Heart left ventricle (tissue), 16 donors: ENCODE measurements at regions not wholly inside any gene's neighbourhood (a gene's known extent, or its start where the extent isn't known, plus 50 kb on each side); places are given as distances from the start of the nearest gene placed in this dataset.

Source experiments
- ATAC-seq, 4 donors: fragments of 200-7000 bp; cut with Tn5 transposase; one replicate each; pipeline ENCODE4 v1.9.1; 2020 to 2022; ENCODE audit warnings: moderate library complexity in 4 of 4, mild to moderate bottlenecking in 3 of 4, moderate number of reproducible peaks in 1 of 4
- DNase-seq, 5 donors: peaks; one replicate each; pipeline ENCODE4 v3.0.0-alpha.2; 2020
- H3K27ac ChIP-seq, 12 donors: fragments of 200-600 bp; sonication (generic) in 4 of 12; one replicate each; pipeline versions ENCODE4 v1.5.0 to v1.8.0; 2016 to 2022; ENCODE audit warnings: mild to moderate bottlenecking in 2 of 12
- H3K27me3 ChIP-seq, 9 donors: fragments of 200-600 bp; sonication (generic) in 2 of 9; one replicate each; pipeline versions ENCODE4 v1.5.1 to v1.8.0; 2016 to 2022; ENCODE audit warnings: mild to moderate bottlenecking in 3 of 9
- H3K36me3 ChIP-seq, 9 donors: fragments of 200-600 bp; sonication (generic) in 2 of 9; one replicate each; pipeline versions ENCODE4 v1.5.0 to v1.8.0; 2018 to 2022; ENCODE audit warnings: mild to moderate bottlenecking in 2 of 9
- H3K4me1 ChIP-seq, 12 donors: fragments of 200-600 bp; sonication (generic) in 4 of 12; one replicate each; pipeline versions ENCODE4 v1.5.0 to v1.8.0; 2016 to 2022; ENCODE audit warnings: mild to moderate bottlenecking in 3 of 12
- H3K4me3 ChIP-seq, 12 donors: fragments of 200-600 bp; sonication (generic) in 4 of 12; one replicate each; pipeline versions ENCODE4 v1.5.0 to v1.8.0; 2017 to 2022; ENCODE audit warnings: mild to moderate bottlenecking in 9 of 12, moderate library complexity in 4 of 12
- H3K9me3 ChIP-seq, 12 donors: fragments of 200-600 bp; sonication (generic) in 4 of 12; one replicate each; pipeline versions ENCODE4 v1.5.0 to v1.8.0; 2016 to 2022; ENCODE audit warnings: mild to moderate bottlenecking in 1 of 12
- POLR2A ChIP-seq, 2 donors: fragments of 450-650 bp; IDR thresholded peaks; one replicate each; pipeline ENCODE4 v1.6.1; 2017; ENCODE audit warnings: antibody characterized with exemption in 2 of 2, mild to moderate bottlenecking in 2 of 2, moderate library complexity in 2 of 2
- WGBS, 4 donors: extraction: QIAGEN DNeasy Blood & Tissue Kit in 2 of 4; methylation state at CpG; one replicate each; pipeline versions ENCODE4 v1.1.5 to v1.1.7; 2013 to 2018; 5-methylcytosine and 5-hydroxymethylcytosine counted together
- intact Hi-C, 10 donors: fragments of 100-400 bp; cut with DNase I; formaldehyde crosslinking; loops; one replicate each; pipeline versions ENCODE4 v1.11.1 to v1.14.2; 2022
- TF ChIP-seq, protein P1 (sequence below), 12 donors: fragments of 200-600 bp; sonication (generic) in 4 of 12; IDR thresholded peaks; one replicate each; pipeline versions ENCODE4 v1.5.0 to v1.8.0; 2018 to 2022; ENCODE audit warnings: antibody characterized with exemption in 12 of 12, mild to moderate bottlenecking in 5 of 12
- donor health status: ischemic (EF 13 %, LVEDD 7.1; RV severe dilation, severe dysfunction).
- donor health status: healthy with polysubstance abuse.
- donor health status: DM: no; HTN: yes; CAD: no.
- donor health status: DM: no; HTN: no; CAD: no.
- donor health status: ischemic (EF 25% LVEDD 6.9; RV normal size, moderate dysfunction).
- donor health status: ischemic (EF 25% LVEDD 5.7; RV mildly dilated, moderate dysfunction).
- donor health status: healthy.
- donor health status: DM: yes; HTN: yes; CAD: no.
- donor health status: ischemic (EF 35%, LVEDD 5.7; RV mildly dilated, moderate dysfunction).
- donor health status: nonischemic (EF 11% LVEDD 7.7; RV severe dilation, severe dysfunction).
- donor health status: DM: yes; HTN: yes; CAD: no.
- donor health status: PGD.
- donor health status: ischemic (EF 29% LVEDD 5.4; RV normal size, mild dysfunction).
- donor health status: nonischemic (EF 23%, LVEDD 6.1; RV moderate dilation, normal function).

DNA sequence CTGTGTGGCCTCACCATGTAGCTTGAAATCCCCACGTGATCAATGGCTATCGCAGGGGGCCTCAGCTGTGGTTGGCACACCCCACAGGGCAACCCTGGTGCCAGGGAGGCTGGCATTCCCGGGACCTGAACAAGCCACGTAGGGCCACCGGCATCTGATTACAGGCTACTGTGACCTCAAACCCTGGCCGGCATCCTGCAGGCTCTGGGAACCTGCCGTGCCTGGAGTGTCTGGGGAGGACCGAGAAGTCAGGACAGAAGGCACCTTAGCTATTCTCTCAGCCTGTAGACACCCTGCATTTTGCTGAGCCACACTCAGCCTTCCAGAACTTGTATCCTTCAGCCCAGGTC is 213.0 kb downstream of the GLI2 start:
- Histone ChIP-seq H3K4me3 (no peak overlapping the region), H3K27me3 (no peaks in the 10 kb centered on the region), H3K27ac (no peak overlapping the region), H3K36me3 (no peaks in the 10 kb centered on the region), H3K4me1 (no peaks in the 10 kb centered on the region), H3K9me3 (no peaks in the 10 kb centered on the region)
- WGBS, 4 donors = 88 to 100% (median 92%) methylated on average over 4 to 8 of the region's 8 CpGs
- ATAC-seq (no peak), DNase-seq (no peak)
- intact Hi-C loops = no loop called here
- TF ChIP-seq POLR2A (IDR thresholded peaks at IDR 0.05) = no peak
- TF ChIP-seq, protein P1, sequence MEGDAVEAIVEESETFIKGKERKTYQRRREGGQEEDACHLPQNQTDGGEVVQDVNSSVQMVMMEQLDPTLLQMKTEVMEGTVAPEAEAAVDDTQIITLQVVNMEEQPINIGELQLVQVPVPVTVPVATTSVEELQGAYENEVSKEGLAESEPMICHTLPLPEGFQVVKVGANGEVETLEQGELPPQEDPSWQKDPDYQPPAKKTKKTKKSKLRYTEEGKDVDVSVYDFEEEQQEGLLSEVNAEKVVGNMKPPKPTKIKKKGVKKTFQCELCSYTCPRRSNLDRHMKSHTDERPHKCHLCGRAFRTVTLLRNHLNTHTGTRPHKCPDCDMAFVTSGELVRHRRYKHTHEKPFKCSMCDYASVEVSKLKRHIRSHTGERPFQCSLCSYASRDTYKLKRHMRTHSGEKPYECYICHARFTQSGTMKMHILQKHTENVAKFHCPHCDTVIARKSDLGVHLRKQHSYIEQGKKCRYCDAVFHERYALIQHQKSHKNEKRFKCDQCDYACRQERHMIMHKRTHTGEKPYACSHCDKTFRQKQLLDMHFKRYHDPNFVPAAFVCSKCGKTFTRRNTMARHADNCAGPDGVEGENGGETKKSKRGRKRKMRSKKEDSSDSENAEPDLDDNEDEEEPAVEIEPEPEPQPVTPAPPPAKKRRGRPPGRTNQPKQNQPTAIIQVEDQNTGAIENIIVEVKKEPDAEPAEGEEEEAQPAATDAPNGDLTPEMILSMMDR (IDR thresholded peaks at IDR 0.05) = no peak

DNA sequence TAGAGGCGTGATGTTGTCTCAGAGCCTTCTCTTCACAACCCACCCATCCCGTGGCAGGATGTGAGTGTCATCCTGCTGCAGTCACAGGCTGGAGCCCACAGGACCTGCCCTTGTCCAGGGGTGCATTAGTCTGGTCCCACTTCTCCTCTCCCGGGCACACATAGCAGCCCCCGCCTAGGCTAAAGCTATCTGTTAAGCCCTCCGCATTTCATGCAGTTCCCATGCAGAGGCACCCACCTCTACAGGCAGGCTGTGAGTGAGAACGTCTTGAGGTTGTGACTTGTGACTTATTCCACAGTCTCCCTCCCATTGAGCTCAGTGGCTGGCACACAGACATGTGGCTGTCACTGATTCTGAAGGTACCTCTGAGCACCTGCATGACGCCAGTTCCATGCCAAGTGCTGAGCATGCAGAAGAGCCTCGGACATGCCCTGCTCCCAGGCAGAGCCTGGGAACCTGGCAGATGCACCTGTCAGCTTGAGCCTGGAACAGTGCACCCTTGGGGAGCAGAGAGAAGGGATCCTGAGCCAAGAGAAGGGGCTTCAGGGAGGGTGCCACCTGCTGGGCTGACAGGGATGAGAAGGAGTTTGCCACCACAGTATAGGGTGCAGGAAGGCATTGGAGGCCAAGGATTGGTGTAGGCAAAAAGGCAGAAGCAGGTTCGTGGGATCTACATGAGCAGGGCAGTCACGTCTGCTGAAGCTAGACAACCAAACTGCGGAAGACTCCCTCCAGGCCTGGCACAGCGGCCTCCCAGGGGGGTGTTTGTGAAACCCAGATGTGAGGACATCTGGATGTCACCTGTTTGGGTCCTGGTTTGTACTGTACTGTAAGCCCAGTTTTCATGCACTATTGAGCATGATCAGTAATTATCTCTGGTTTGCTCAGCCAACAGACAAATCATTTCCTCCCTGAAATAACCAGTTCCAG is 213.6 kb downstream of the GLI2 start:
- Histone ChIP-seq H3K9me3 (no peaks in the 10 kb centered on the region), H3K36me3 (no peaks in the 10 kb centered on the region), H3K27ac (no peak overlapping the region), H3K4me3 (no peak overlapping the region), H3K4me1 (no peaks in the 10 kb centered on the region), H3K27me3 (no peaks in the 10 kb centered on the region)
- TF ChIP-seq POLR2A (IDR thresholded peaks at IDR 0.05) = no peak
- TF ChIP-seq, protein P1 (IDR thresholded peaks at IDR 0.05) = peak in 4 of 12 donors; percentile 12 to 37 (median 24)
- intact Hi-C loops = no loop called here
- DNase-seq (no peak), ATAC-seq (peak in 1 of 4 donors; percentile 27)
- WGBS, 4 donors = 70 to 85% (median 77%) methylated on average over 11 to 12 of the region's 12 CpGs

DNA sequence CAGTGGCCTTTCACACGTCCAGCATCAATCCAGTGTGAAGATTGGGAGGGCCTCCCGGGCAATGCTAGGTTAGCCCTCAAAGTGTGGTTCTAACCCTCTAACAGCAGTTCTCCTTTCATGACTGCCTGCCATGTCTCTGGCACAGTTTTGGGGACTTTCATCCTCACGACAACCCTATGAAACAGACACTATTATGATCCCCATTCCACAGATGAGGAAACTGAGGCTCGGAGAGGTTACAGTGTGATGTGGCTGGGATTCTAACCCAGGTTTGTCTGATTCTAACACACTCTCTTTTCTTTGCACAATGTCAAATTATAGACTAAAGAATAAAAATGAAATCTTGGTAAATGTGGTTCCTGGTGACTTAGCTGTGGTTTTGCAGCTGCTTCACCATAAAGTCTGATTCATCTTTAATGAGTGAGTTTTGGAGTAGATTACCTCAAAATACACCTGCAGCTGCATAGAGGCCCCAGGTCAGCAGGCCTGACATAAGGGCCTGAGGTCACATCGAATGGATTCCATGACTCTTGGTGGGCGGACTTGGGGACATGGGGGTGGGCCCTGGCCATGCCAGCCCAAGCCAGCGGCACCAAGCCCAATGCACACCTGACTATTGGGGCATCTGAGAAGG is 214.4 kb downstream of the GLI2 start:
- H3K27ac ChIP-seq = no peak overlapping the region
- 85 to 88% (median 88%) methylated on average over 7 of the region's 7 CpGs for WGBS, 4 donors
- intact Hi-C loops = loop anchor here in 1 of 10 donors (10.0 kb wide), 1 partner anchor 215 kb away; the partner anchor contains the start of gene GLI2
- H3K4me1 ChIP-seq = no peaks in the 10 kb centered on the region
- H3K4me3 ChIP-seq = no peak overlapping the region
- no peak for DNase-seq
- no peak for ATAC-seq
- H3K27me3 ChIP-seq = no peaks in the 10 kb centered on the region
- H3K9me3 ChIP-seq = no peaks in the 10 kb centered on the region
- no peaks in the 10 kb centered on the region for H3K36me3 ChIP-seq
- TF ChIP-seq POLR2A (IDR thresholded peaks at IDR 0.05) = no peak
- TF ChIP-seq, protein P1 (IDR thresholded peaks at IDR 0.05) = no peak

DNA sequence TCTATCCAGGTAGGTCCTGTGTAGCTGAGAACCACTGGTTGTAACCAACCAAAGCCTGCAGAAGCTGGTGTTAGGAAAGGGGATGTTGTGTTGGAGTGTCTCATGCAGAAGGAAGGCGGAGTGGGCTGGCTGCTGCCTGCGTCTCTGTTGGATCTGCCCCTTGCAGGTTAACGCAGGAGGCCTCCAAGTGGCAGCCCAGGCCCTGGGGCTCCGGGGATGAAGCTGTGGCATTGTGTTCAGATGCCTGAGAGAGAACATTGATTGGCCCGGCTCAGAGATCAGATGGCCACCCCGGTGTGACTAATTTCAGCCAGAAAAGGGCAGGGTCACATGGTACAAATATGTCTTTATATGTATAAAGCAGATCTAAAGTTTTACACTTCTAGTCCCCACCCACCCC is 216.0 kb downstream of the GLI2 start:
- intact Hi-C loops = loop anchor here in 1 of 10 donors (10.0 kb wide), 1 partner anchor 217 kb away; the partner anchor contains the start of gene GLI2
- TF ChIP-seq, protein P1 (IDR thresholded peaks at IDR 0.05) = no peak
- no peak for TF ChIP-seq POLR2A (IDR thresholded peaks at IDR 0.05)
- 61 to 77% (median 70%) methylated on average over 6 of the region's 6 CpGs for WGBS, 4 donors

More for the DNA sequence above, 216.0 kb downstream of the GLI2 start:
- H3K4me3 ChIP-seq = no peak overlapping the region
- ATAC-seq (no peak), DNase-seq (no peak)
- no peak overlapping the region for H3K27ac ChIP-seq
- no peaks in the 10 kb centered on the region for H3K4me1 ChIP-seq
- H3K27me3 ChIP-seq = no peaks in the 10 kb centered on the region
- H3K36me3 ChIP-seq = no peaks in the 10 kb centered on the region
- H3K9me3 ChIP-seq = no peaks in the 10 kb centered on the region
